ENCODE measurements at regions not wholly inside any gene's neighbourhood (a gene's known extent, or its start where the extent isn't known, plus 50 kb on each side); places are given as distances from the start of the nearest gene placed in this dataset.

DNA sequence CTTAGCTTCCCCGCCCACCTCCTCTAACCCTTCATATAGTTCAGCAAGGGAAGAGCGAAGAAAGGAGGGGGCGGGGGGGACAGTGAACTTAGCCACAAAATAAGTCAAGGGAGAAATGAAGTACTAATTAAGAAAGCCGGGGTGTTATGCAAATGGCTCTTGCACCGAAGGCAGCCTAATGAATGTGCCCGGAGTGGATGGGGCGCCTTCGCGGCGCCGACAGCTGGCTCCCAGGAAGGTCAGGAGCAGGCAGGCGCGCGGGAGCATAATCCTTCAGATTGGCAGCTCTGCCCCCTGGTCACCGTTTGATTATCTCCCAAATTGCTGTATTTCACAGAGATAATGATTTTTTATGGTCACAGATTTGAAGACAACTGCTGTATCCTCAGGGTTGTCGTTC, 395.1 kb downstream of the TFAP2B start:
- H3K9me2 ChIP-seq (ENCODE audit: insufficient read depth, low read length) = no peaks in the 10 kb centered on the region
- H3K4me3 ChIP-seq (ENCODE audit: low read length) = peak overlapping the region; percentile 31
- no peak overlapping the region for H2AFZ ChIP-seq (ENCODE audit: low read depth, low read length)
- peaks cover 6% of the 10 kb centered on the region for H3K27me3 ChIP-seq (ENCODE audit: insufficient read depth, low read depth, low read length)
- H3K9ac ChIP-seq (ENCODE audit: low read length) = no peak overlapping the region
- H3K9me3 ChIP-seq (ENCODE audit: low read length) = no peaks in the 10 kb centered on the region
- no peaks in the 10 kb centered on the region for H4K20me1 ChIP-seq (ENCODE audit: insufficient read depth)
- H3K27ac ChIP-seq (ENCODE audit: low read length) = no peak overlapping the region
- H3F3A ChIP-seq (ENCODE audit: insufficient read depth, low read length, poor library complexity, severe bottlenecking) = no peaks in the 10 kb centered on the region
- no peak overlapping the region for H3K4me2 ChIP-seq (ENCODE audit: low read length)
- H3K79me2 ChIP-seq (replicated peaks; ENCODE audit: insufficient read depth, low read length) = no peaks in the 10 kb centered on the region
- TF ChIP-seq TAF1 (IDR thresholded peaks at IDR 0.05; ENCODE audit: low read depth) = no peak
- TF ChIP-seq, protein P1, sequence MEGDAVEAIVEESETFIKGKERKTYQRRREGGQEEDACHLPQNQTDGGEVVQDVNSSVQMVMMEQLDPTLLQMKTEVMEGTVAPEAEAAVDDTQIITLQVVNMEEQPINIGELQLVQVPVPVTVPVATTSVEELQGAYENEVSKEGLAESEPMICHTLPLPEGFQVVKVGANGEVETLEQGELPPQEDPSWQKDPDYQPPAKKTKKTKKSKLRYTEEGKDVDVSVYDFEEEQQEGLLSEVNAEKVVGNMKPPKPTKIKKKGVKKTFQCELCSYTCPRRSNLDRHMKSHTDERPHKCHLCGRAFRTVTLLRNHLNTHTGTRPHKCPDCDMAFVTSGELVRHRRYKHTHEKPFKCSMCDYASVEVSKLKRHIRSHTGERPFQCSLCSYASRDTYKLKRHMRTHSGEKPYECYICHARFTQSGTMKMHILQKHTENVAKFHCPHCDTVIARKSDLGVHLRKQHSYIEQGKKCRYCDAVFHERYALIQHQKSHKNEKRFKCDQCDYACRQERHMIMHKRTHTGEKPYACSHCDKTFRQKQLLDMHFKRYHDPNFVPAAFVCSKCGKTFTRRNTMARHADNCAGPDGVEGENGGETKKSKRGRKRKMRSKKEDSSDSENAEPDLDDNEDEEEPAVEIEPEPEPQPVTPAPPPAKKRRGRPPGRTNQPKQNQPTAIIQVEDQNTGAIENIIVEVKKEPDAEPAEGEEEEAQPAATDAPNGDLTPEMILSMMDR (IDR thresholded peaks at IDR 0.05; ENCODE audit: poor library complexity, severe bottlenecking) = no peak
- TF ChIP-seq SMC3 (conservative IDR thresholded peaks at IDR 0.05; ENCODE audit: poor library complexity) = no peak
- TF ChIP-seq EP300 (conservative IDR thresholded peaks at IDR 0.05; ENCODE audit: poor library complexity, severe bottlenecking) = no peak
- no peak for TF ChIP-seq RAD21 (conservative IDR thresholded peaks at IDR 0.05)
- no peak for TF ChIP-seq MXI1 (conservative IDR thresholded peaks at IDR 0.05; ENCODE audit: poor library complexity, severe bottlenecking)
- TF ChIP-seq POLR2AphosphoS5 (IDR thresholded peaks at IDR 0.05) = no peak
- TF ChIP-seq, protein P2, sequence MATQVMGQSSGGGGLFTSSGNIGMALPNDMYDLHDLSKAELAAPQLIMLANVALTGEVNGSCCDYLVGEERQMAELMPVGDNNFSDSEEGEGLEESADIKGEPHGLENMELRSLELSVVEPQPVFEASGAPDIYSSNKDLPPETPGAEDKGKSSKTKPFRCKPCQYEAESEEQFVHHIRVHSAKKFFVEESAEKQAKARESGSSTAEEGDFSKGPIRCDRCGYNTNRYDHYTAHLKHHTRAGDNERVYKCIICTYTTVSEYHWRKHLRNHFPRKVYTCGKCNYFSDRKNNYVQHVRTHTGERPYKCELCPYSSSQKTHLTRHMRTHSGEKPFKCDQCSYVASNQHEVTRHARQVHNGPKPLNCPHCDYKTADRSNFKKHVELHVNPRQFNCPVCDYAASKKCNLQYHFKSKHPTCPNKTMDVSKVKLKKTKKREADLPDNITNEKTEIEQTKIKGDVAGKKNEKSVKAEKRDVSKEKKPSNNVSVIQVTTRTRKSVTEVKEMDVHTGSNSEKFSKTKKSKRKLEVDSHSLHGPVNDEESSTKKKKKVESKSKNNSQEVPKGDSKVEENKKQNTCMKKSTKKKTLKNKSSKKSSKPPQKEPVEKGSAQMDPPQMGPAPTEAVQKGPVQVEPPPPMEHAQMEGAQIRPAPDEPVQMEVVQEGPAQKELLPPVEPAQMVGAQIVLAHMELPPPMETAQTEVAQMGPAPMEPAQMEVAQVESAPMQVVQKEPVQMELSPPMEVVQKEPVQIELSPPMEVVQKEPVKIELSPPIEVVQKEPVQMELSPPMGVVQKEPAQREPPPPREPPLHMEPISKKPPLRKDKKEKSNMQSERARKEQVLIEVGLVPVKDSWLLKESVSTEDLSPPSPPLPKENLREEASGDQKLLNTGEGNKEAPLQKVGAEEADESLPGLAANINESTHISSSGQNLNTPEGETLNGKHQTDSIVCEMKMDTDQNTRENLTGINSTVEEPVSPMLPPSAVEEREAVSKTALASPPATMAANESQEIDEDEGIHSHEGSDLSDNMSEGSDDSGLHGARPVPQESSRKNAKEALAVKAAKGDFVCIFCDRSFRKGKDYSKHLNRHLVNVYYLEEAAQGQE (IDR thresholded peaks at IDR 0.05; ENCODE audit: borderline replicate concordance) = no peak
- TF ChIP-seq EZH2 (IDR thresholded peaks at IDR 0.05; ENCODE audit: borderline replicate concordance, insufficient read depth, low read length, poor library complexity, severe bottlenecking) = no peak
- H3K36me3 ChIP-seq (ENCODE audit: insufficient read depth, low read length) = no peaks in the 10 kb centered on the region

DNA sequence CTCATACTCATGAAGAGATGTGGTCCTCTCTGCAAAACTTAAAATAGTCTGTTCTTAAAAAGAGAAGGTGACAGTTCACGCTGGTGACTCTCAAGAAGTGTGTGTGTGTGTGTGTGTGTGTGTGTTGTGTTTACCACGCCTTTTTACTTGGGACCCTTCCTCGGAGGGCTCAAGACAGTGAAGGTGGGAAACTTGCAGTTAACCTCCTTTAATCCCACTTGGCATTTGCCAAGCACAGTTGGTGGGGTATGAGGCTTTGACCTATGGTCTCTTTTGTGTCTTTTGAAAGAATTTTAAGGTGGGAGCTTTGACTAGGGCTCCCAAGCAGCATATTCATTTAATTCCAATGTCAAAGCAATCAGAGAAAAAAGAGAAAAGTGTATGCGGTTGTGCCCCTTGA, 395.8 kb downstream of the TFAP2B start:
- no peaks in the 10 kb centered on the region for H3F3A ChIP-seq (ENCODE audit: insufficient read depth, low read length, poor library complexity, severe bottlenecking)
- no peaks in the 10 kb centered on the region for H3K9me3 ChIP-seq (ENCODE audit: low read length)
- TF ChIP-seq SMC3 (conservative IDR thresholded peaks at IDR 0.05; ENCODE audit: poor library complexity) (no peak), TAF1 (IDR thresholded peaks at IDR 0.05; ENCODE audit: low read depth) (no peak), POLR2AphosphoS5 (IDR thresholded peaks at IDR 0.05) (no peak), EZH2 (IDR thresholded peaks at IDR 0.05; ENCODE audit: borderline replicate concordance, insufficient read depth, low read length, poor library complexity, severe bottlenecking) (no peak)
- TF ChIP-seq, protein P1 (IDR thresholded peaks at IDR 0.05; ENCODE audit: poor library complexity, severe bottlenecking) = no peak
- H2AFZ ChIP-seq (ENCODE audit: low read depth, low read length) = no peak overlapping the region
- H3K4me2 ChIP-seq (ENCODE audit: low read length) = no peak overlapping the region
- H3K79me2 ChIP-seq (replicated peaks; ENCODE audit: insufficient read depth, low read length) = no peaks in the 10 kb centered on the region
- H3K9ac ChIP-seq (ENCODE audit: low read length) = no peak overlapping the region
- no peak overlapping the region for H3K27ac ChIP-seq (ENCODE audit: low read length)
- H3K9me2 ChIP-seq (ENCODE audit: insufficient read depth, low read length) = no peaks in the 10 kb centered on the region
- H4K20me1 ChIP-seq (ENCODE audit: insufficient read depth) = no peaks in the 10 kb centered on the region
- H3K36me3 ChIP-seq (ENCODE audit: insufficient read depth, low read length) = no peaks in the 10 kb centered on the region
- H3K27me3 ChIP-seq (ENCODE audit: insufficient read depth, low read depth, low read length) = peaks cover 6% of the 10 kb centered on the region
- H3K4me3 ChIP-seq (ENCODE audit: low read length) = no peak overlapping the region

Measured in neural cell (in vitro differentiated cells).